Endothelial cell of umbilical vein (primary cell): ENCODE measurements at regions not wholly inside any gene's neighbourhood (a gene's known extent, or its start where the extent isn't known, plus 50 kb on each side); places are given as distances from the start of the nearest gene placed in this dataset.

Experiments
- EZH2 ChIP-seq: IDR thresholded peaks from 2 replicates; pipeline ENCODE4 v1.6.1; 2012; ENCODE audit warnings: borderline replicate concordance, low read depth, mild to moderate bottlenecking, moderate library complexity, low read length, inconsistent platforms; ENCODE audit not compliant: severe bottlenecking
- GATA2 ChIP-seq: IDR thresholded peaks from 2 replicates; pipeline ENCODE4 v1.7.0; 2011; ENCODE audit warnings: low read depth, mild to moderate bottlenecking, moderate library complexity, mixed read lengths, low read length; ENCODE audit not compliant: insufficient read length, insufficient read depth
- MYC ChIP-seq: IDR thresholded peaks from one replicate; pipeline ENCODE4 v1.6.1; 2011; ENCODE audit warnings: mild to moderate bottlenecking, low read depth, low read length
- POLR2A ChIP-seq: IDR thresholded peaks from 2 replicates; pipeline ENCODE4 v1.6.1; 2012; ENCODE audit warnings: low read depth, mild to moderate bottlenecking, control low read depth, low read length
- POLR2AphosphoS5 ChIP-seq: IDR thresholded peaks from 2 replicates; pipeline ENCODE4 v1.6.1; 2012; ENCODE audit warnings: low read depth, mild to moderate bottlenecking, control low read depth, low read length, moderate library complexity; ENCODE audit not compliant: insufficient read depth
- TF ChIP-seq, protein P1 (sequence below), 2 donors: IDR thresholded peaks; 1 replicate in 1 of 2; 2 replicates in 1 of 2; pipeline ENCODE4 v1.5.1; 2011; ENCODE audit warnings: low read length in 2 of 2, mild to moderate bottlenecking in 2 of 2, moderate library complexity in 2 of 2, control low read depth in 1 of 2, inconsistent platforms in 1 of 2, low read depth in 1 of 2; ENCODE audit not compliant: insufficient read depth in 1 of 2; ENCODE audit errors: extremely low read depth in 1 of 2

DNA sequence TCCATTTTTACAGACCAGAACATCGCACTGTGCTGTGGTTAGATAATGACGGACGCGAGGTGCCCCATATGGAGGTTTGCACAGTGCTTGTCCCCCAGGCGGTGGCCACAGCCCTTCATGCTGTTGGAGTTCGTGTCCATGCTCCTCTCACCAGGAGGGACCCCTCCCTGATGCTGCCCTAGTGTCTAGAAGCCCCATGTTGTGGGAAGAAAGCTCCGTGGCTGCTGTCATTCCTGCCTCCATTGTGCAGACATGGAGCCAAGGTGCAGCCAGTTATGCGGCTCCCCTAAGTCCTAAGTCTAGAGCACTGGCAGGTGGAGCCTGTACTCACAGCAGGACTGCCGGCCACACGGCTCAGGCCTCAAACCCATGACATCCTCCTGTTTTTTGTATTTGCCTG lies 464.9 kb downstream of the EIPR1 start:
- TF ChIP-seq EZH2 (no peak), POLR2AphosphoS5 (no peak), MYC (no peak), POLR2A (no peak), GATA2 (no peak)
- TF ChIP-seq, protein P1, sequence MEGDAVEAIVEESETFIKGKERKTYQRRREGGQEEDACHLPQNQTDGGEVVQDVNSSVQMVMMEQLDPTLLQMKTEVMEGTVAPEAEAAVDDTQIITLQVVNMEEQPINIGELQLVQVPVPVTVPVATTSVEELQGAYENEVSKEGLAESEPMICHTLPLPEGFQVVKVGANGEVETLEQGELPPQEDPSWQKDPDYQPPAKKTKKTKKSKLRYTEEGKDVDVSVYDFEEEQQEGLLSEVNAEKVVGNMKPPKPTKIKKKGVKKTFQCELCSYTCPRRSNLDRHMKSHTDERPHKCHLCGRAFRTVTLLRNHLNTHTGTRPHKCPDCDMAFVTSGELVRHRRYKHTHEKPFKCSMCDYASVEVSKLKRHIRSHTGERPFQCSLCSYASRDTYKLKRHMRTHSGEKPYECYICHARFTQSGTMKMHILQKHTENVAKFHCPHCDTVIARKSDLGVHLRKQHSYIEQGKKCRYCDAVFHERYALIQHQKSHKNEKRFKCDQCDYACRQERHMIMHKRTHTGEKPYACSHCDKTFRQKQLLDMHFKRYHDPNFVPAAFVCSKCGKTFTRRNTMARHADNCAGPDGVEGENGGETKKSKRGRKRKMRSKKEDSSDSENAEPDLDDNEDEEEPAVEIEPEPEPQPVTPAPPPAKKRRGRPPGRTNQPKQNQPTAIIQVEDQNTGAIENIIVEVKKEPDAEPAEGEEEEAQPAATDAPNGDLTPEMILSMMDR (IDR thresholded peaks at IDR 0.05; ENCODE audit: extremely low read depth in 1 of 2, insufficient read depth in 1 of 2, low read depth in 1 of 2, low read length in 2 of 2): no peak
